ENCODE measurements at regions not wholly inside any gene's neighbourhood (a gene's known extent, or its start where the extent isn't known, plus 50 kb on each side); places are given as distances from the start of the nearest gene placed in this dataset.

GRCh38 chr11:100629671-100630070 lies 57.4 kb upstream of the ARHGAP42 start:
- no peak for DNase-seq (ENCODE audit: low read depth)
- no peak for TF ChIP-seq MAX (IDR thresholded peaks at IDR 0.05; ENCODE audit: low read depth, low read length)
- TF ChIP-seq POLR2A (IDR thresholded peaks at IDR 0.05; ENCODE audit: extremely low read depth, insufficient read length): no peak
- H3K4me3 ChIP-seq (ENCODE audit: low read depth, low read length): no peak overlapping the region

GRCh38 chr11:100630898-100631297 lies 56.2 kb upstream of the ARHGAP42 start:
- no peak overlapping the region for H3K4me3 ChIP-seq (ENCODE audit: low read depth, low read length)
- TF ChIP-seq CTCF (IDR thresholded peaks at IDR 0.05; ENCODE audit: low read depth, low read length): no peak
- TF ChIP-seq MAX (IDR thresholded peaks at IDR 0.05; ENCODE audit: low read depth, low read length): no peak
- no peak for TF ChIP-seq MYC (IDR thresholded peaks at IDR 0.05; ENCODE audit: low read depth, low read length)
- no peak for TF ChIP-seq POLR2A (IDR thresholded peaks at IDR 0.05; ENCODE audit: extremely low read depth, insufficient read length)
- no peak for DNase-seq (ENCODE audit: low read depth)

GRCh38 chr11:100631316-100631715 lies 55.8 kb upstream of the ARHGAP42 start:
- no peak overlapping the region for H3K4me3 ChIP-seq (ENCODE audit: low read depth, low read length)
- TF ChIP-seq MYC (IDR thresholded peaks at IDR 0.05; ENCODE audit: low read depth, low read length): no peak
- TF ChIP-seq POLR2A (IDR thresholded peaks at IDR 0.05; ENCODE audit: extremely low read depth, insufficient read length): no peak
- no peak for TF ChIP-seq CTCF (IDR thresholded peaks at IDR 0.05; ENCODE audit: low read depth, low read length)
- TF ChIP-seq MAX (IDR thresholded peaks at IDR 0.05; ENCODE audit: low read depth, low read length): no peak
- no peak for DNase-seq (ENCODE audit: low read depth)

GRCh38 chr11:100632941-100633452 lies 54.1 kb upstream of the ARHGAP42 start:
- TF ChIP-seq MAX (IDR thresholded peaks at IDR 0.05; ENCODE audit: low read depth, low read length): no peak
- TF ChIP-seq CTCF (IDR thresholded peaks at IDR 0.05; ENCODE audit: low read depth, low read length): no peak
- TF ChIP-seq POLR2A (IDR thresholded peaks at IDR 0.05; ENCODE audit: extremely low read depth, insufficient read length): no peak
- no peak for TF ChIP-seq MYC (IDR thresholded peaks at IDR 0.05; ENCODE audit: low read depth, low read length)
- H3K4me3 ChIP-seq (ENCODE audit: low read depth, low read length): no peak overlapping the region
- DNase-seq (ENCODE audit: low read depth): no peak

- H3K4me3 ChIP-seq (ENCODE audit: low read depth, low read length): no peak overlapping the region
- DNase-seq (ENCODE audit: low read depth): no peak
- TF ChIP-seq MAX (IDR thresholded peaks at IDR 0.05; ENCODE audit: low read depth, low read length): no peak
- no peak for TF ChIP-seq MYC (IDR thresholded peaks at IDR 0.05; ENCODE audit: low read depth, low read length)
- no peak for TF ChIP-seq CTCF (IDR thresholded peaks at IDR 0.05; ENCODE audit: low read depth, low read length)
- no peak for TF ChIP-seq POLR2A (IDR thresholded peaks at IDR 0.05; ENCODE audit: extremely low read depth, insufficient read length)
Observed at GRCh38 chr11:100635194-100635593, 51.9 kb upstream of the ARHGAP42 start.

- no peak for TF ChIP-seq POLR2A (IDR thresholded peaks at IDR 0.05; ENCODE audit: extremely low read depth, insufficient read length)
- no peak for TF ChIP-seq MYC (IDR thresholded peaks at IDR 0.05; ENCODE audit: low read depth, low read length)
- no peak for TF ChIP-seq MAX (IDR thresholded peaks at IDR 0.05; ENCODE audit: low read depth, low read length)
- no peak for TF ChIP-seq CTCF (IDR thresholded peaks at IDR 0.05; ENCODE audit: low read depth, low read length)
- DNase-seq (ENCODE audit: low read depth): no peak
- H3K4me3 ChIP-seq (ENCODE audit: low read depth, low read length): no peak overlapping the region
Observed at GRCh38 chr11:100636536-100636935, 50.6 kb upstream of the ARHGAP42 start.
